Esophagus squamous epithelium (tissue), 4 donors: ENCODE measurements at regions not wholly inside any gene's neighbourhood (a gene's known extent, or its start where the extent isn't known, plus 50 kb on each side); places are given as distances from the start of the nearest gene placed in this dataset.
A peak's percentile ranks its signal among the peaks of the same experiment; 100 is the strongest.

Experiments
- POLR2A ChIP-seq, 4 donors: fragments of 450-650 bp; IDR thresholded peaks; one replicate each; pipeline ENCODE4 v1.6.1; 2017; ENCODE audit warnings: antibody characterized with exemption in 4 of 4, mild to moderate bottlenecking in 4 of 4, moderate library complexity in 3 of 4
- TF ChIP-seq, protein P1 (sequence below), 6 experiments: fragments of 450-650 bp in 4 of 6; fragments of 200-600 bp in 2 of 6; sonication (generic) in 2 of 6; IDR thresholded peaks; one replicate each; pipeline ENCODE4 v1.5.1; 2016 to 2019; ENCODE audit warnings: antibody characterized with exemption in 6 of 6, mild to moderate bottlenecking in 4 of 6, moderate library complexity in 4 of 6

DNA sequence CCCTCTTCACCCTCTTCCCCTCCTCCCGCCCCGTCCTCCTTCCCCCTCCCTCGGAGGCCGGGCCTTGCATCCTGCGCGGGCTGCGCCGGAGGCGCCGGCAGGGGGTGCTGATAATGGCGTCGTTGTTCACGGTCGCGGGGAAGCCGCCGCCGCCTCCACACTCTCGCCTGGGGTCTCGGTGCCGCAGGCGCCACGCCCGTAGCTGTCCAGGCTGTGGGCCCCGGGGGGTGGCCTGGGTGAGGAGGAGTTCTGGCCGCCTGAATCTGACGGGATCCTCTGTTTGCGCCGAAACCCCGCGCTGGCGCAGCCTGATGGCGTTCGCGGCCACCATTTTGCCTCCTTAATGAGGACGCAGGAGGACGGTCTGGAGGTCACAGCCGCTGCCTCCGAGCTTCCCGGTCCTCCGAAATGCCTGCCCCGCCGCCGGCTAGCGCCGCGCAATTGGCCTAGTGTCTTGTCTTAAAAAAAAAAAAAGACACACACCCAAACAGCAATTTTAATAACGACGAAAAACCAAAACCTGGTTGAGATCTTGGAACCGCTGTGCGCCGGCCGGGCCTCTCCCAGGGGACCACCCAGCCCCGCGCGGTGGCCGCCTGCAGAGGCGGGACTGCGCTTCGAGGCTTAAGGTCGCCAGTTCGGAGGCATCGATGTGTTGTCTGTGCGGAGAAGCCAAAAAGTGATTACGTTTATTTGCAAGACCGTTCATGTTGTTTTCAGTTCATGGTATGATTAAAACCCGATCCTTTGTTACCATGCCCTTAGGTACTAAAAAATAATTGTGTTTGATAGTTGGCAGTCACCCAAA lies 106.6 kb upstream of the HNRNPU start:
- TF ChIP-seq, protein P1, sequence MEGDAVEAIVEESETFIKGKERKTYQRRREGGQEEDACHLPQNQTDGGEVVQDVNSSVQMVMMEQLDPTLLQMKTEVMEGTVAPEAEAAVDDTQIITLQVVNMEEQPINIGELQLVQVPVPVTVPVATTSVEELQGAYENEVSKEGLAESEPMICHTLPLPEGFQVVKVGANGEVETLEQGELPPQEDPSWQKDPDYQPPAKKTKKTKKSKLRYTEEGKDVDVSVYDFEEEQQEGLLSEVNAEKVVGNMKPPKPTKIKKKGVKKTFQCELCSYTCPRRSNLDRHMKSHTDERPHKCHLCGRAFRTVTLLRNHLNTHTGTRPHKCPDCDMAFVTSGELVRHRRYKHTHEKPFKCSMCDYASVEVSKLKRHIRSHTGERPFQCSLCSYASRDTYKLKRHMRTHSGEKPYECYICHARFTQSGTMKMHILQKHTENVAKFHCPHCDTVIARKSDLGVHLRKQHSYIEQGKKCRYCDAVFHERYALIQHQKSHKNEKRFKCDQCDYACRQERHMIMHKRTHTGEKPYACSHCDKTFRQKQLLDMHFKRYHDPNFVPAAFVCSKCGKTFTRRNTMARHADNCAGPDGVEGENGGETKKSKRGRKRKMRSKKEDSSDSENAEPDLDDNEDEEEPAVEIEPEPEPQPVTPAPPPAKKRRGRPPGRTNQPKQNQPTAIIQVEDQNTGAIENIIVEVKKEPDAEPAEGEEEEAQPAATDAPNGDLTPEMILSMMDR (IDR thresholded peaks at IDR 0.05) = peak; percentile 47 to 70 (median 58)
- TF ChIP-seq POLR2A (IDR thresholded peaks at IDR 0.05) = peak in 3 of 4 donors; percentile 18 to 61 (median 60)
